ENCODE measurements at regions not wholly inside any gene's neighbourhood (a gene's known extent, or its start where the extent isn't known, plus 50 kb on each side); places are given as distances from the start of the nearest gene placed in this dataset.
"Not testable (repeated sequence)": the region's sequence is repeated elsewhere in the genome, so short reads cannot be mapped to it uniquely, and the experiment has no call there.

GRCh38 chr4:137861682-137862081, 329.4 kb upstream of the PCDH18 start:
- Histone ChIP-seq H3K4me1 (no peaks in the 10 kb centered on the region), H3K36me3 (no peaks in the 10 kb centered on the region), H3K4me3 (no peak overlapping the region), H3K27ac (no peak overlapping the region), H3K9me3 (no peaks in the 10 kb centered on the region), H3K27me3 (no peaks in the 10 kb centered on the region), H3K9ac (ENCODE audit: low read depth in 2 of 2, low read length in 2 of 2) (no peak overlapping the region)
- no peak for DNase-seq
- peak; percentile 20 for TF ChIP-seq CTCF (IDR thresholded peaks at IDR 0.05)
- intact Hi-C loops (cut with DNase I) = no loop called here

- Histone ChIP-seq H3K4me1 (no peaks in the 10 kb centered on the region), H3K27ac (no peak overlapping the region)
- intact Hi-C loops (cut with DNase I) = no loop called here
Measured at GRCh38 chr4:137853424-137853823, 321.1 kb upstream of the PCDH18 start.

GRCh38 chr4:137852326-137852725, 320.0 kb upstream of the PCDH18 start:
- intact Hi-C loops (cut with DNase I) = no loop called here
- Histone ChIP-seq H3K4me3 (no peak overlapping the region), H3K27ac (no peak overlapping the region), H3K9ac (ENCODE audit: low read depth in 2 of 2, low read length in 2 of 2) (no peak overlapping the region), H3K27me3 (no peaks in the 10 kb centered on the region), H3K9me3 (no peaks in the 10 kb centered on the region), H3K4me1 (no peaks in the 10 kb centered on the region), H3K36me3 (no peaks in the 10 kb centered on the region)
- DNase-seq = no peak
- no peak for TF ChIP-seq CTCF (IDR thresholded peaks at IDR 0.05)

More at GRCh38 chr4:137853424-137853823, 321.1 kb upstream of the PCDH18 start:
- no peaks in the 10 kb centered on the region for H3K9me3 ChIP-seq
- no peaks in the 10 kb centered on the region for H3K36me3 ChIP-seq
- no peak for DNase-seq
- no peak for TF ChIP-seq CTCF (IDR thresholded peaks at IDR 0.05)
- no peak overlapping the region for H3K4me3 ChIP-seq
- H3K9ac ChIP-seq (ENCODE audit: low read depth in 2 of 2, low read length in 2 of 2) = no peak overlapping the region
- no peaks in the 10 kb centered on the region for H3K27me3 ChIP-seq

- intact Hi-C loops (cut with DNase I) = no loop called here
- TF ChIP-seq CTCF (IDR thresholded peaks at IDR 0.05) = no peak
- H3K27me3 ChIP-seq = no peaks in the 10 kb centered on the region
- no peaks in the 10 kb centered on the region for H3K4me1 ChIP-seq
- H3K36me3 ChIP-seq = no peaks in the 10 kb centered on the region
- no peaks in the 10 kb centered on the region for H3K9me3 ChIP-seq
- no peak for DNase-seq
- H3K4me3 ChIP-seq = no peak overlapping the region
- no peak overlapping the region for H3K9ac ChIP-seq (ENCODE audit: low read depth in 2 of 2, low read length in 2 of 2)
- no peak overlapping the region for H3K27ac ChIP-seq
Measured at GRCh38 chr4:137851435-137851834, 319.1 kb upstream of the PCDH18 start.

- not testable (repeated sequence) for H3K9me3 ChIP-seq; H3K27me3 ChIP-seq; H3K36me3 ChIP-seq; H3K4me1 ChIP-seq; DNase-seq; H3K9ac ChIP-seq (ENCODE audit: low read depth in 2 of 2, low read length in 2 of 2); H3K27ac ChIP-seq; H3K4me3 ChIP-seq
- intact Hi-C loops (cut with DNase I) = loop anchor here (10.0 kb wide), 1 partner anchor 857 kb away; no protein-coding TSS in a partner anchor
Measured at GRCh38 chr4:137827945-137828344, 295.7 kb upstream of the PCDH18 start.

- no peak overlapping the region for H3K27ac ChIP-seq
- intact Hi-C loops (cut with DNase I) = loop anchor here (10.0 kb wide), 1 partner anchor 859 kb away; no protein-coding TSS in a partner anchor
- DNase-seq = no peak
- no peaks in the 10 kb centered on the region for H3K27me3 ChIP-seq
- no peak overlapping the region for H3K4me3 ChIP-seq
- no peaks in the 10 kb centered on the region for H3K9me3 ChIP-seq
- no peaks in the 10 kb centered on the region for H3K4me1 ChIP-seq
- H3K36me3 ChIP-seq = no peaks in the 10 kb centered on the region
- H3K9ac ChIP-seq (ENCODE audit: low read depth in 2 of 2, low read length in 2 of 2) = no peak overlapping the region
- TF ChIP-seq CTCF (IDR thresholded peaks at IDR 0.05) = no peak
Measured at GRCh38 chr4:137825505-137825904, 293.2 kb upstream of the PCDH18 start.
